ENCODE measurements at regions not wholly inside any gene's neighbourhood (a gene's known extent, or its start where the extent isn't known, plus 50 kb on each side); places are given as distances from the start of the nearest gene placed in this dataset.
"Not testable (repeated sequence)": the region's sequence is repeated elsewhere in the genome, so short reads cannot be mapped to it uniquely, and the experiment has no call there.

DNA sequence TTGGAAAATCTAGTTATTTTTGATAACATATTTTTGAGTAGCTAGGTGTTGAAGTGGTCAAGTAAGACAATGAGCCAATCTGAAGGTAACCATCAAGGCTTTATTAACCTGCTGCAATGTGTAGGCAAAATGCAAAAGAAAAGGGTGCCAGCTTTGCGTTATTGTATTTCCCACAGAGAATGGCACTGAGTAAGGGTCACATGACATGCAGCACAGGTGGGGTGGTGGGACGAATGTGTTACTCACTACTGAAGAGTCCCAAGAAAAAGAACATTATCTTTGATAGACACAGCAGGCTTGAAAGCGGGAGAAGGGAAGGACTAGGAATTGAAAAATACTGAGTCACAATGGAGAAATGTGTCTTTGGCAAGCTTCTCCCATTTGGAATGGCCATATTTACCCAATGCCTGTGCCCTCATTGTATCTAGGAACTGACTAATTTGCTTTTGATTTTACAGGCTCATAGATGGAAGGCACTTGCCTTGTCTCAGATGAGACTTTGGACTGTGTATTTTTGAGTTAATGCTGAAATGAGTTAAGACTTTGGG is 898.6 kb upstream of the POT1 start:
- Histone ChIP-seq H3K36me3 (no peaks in the 10 kb centered on the region), H3K4me1 (no peaks in the 10 kb centered on the region), H3K4me3 (no peak overlapping the region), H3K27ac (no peak overlapping the region), H3K27me3 (replicated peaks in 1 of 7) (no peaks in the 10 kb centered on the region), H3K9me3 (peaks cover 0 to 50% (median 32%) of the 10 kb centered on the region in 8 donors)
- WGBS, 5 donors = 78 to 89% (median 84%) methylated on average over 3 of the region's 3 CpGs
- TF ChIP-seq POLR2AphosphoS5 (IDR thresholded peaks at IDR 0.05) (no peak), POLR2A (IDR thresholded peaks at IDR 0.05) (no peak)
- DNase-seq = no peak
- intact Hi-C loops (cut with DNase I; ENCODE audit: low total_unique reads) = no loop called here

DNA sequence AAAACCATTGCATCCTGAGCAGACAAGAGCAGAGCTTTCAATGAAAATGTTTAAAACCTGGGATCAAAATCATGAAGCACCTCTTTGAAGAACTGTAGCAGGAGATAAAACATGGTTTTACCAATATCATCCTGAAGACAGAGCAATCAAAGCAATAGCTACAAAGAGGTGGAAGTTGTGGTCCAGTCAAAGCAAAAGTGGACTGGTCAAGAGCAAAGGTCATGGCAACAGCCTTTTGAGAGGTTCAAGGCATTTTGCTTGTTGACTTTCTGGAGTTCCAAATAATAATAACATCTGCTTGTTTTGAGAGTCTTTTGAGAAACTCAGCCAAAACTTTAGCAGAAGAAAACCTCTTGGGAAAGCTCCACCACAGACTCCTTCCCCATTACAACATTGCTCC is 893.9 kb upstream of the POT1 start:
- Histone ChIP-seq H3K9me3 (peaks cover 0 to 11% (median 3%) of the 10 kb centered on the region in 8 donors), H3K27me3 (replicated peaks in 1 of 7) (no peaks in the 10 kb centered on the region), H3K4me3 (no peak overlapping the region), H3K36me3 (no peaks in the 10 kb centered on the region), H3K27ac (no peak overlapping the region), H3K4me1 (no peaks in the 10 kb centered on the region)
- intact Hi-C loops (cut with DNase I; ENCODE audit: low total_unique reads) = no loop called here
- no peak for DNase-seq
- no peak for TF ChIP-seq POLR2A (IDR thresholded peaks at IDR 0.05)
- TF ChIP-seq, protein P1, sequence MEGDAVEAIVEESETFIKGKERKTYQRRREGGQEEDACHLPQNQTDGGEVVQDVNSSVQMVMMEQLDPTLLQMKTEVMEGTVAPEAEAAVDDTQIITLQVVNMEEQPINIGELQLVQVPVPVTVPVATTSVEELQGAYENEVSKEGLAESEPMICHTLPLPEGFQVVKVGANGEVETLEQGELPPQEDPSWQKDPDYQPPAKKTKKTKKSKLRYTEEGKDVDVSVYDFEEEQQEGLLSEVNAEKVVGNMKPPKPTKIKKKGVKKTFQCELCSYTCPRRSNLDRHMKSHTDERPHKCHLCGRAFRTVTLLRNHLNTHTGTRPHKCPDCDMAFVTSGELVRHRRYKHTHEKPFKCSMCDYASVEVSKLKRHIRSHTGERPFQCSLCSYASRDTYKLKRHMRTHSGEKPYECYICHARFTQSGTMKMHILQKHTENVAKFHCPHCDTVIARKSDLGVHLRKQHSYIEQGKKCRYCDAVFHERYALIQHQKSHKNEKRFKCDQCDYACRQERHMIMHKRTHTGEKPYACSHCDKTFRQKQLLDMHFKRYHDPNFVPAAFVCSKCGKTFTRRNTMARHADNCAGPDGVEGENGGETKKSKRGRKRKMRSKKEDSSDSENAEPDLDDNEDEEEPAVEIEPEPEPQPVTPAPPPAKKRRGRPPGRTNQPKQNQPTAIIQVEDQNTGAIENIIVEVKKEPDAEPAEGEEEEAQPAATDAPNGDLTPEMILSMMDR (IDR thresholded peaks at IDR 0.05 in 8 of 11, conservative IDR thresholded peaks at IDR 0.05 in 3 of 11) = no peak
- TF ChIP-seq POLR2AphosphoS5 (IDR thresholded peaks at IDR 0.05) = no peak

DNA sequence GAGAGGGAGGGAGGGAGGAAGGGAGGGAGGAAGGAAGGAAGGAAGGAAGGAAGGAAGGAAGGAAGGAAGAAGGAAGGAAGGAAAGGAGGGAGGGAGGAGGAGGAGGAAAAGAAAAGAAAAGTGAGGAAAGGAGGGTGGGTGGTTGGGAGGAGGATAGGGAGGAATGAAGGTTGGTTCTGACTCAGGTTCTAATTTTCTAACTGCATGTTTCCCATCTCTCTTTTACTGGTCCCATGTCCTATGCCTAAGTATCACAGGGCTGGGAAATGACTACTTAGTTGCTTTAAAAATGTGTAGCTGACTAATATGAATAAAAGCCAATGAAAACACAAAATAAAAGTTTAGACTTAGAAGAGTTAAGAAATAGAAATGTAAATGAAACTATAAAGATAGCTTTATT is 890.9 kb upstream of the POT1 start:
- intact Hi-C loops (cut with DNase I; ENCODE audit: low total_unique reads) = no loop called here
- Histone ChIP-seq H3K9me3 (peaks cover 0 to 3% (median 0%) of the 10 kb centered on the region in 8 donors), H3K4me3 (no peak overlapping the region), H3K27me3 (replicated peaks in 1 of 7) (no peaks in the 10 kb centered on the region), H3K27ac (no peak overlapping the region), H3K4me1 (no peaks in the 10 kb centered on the region), H3K36me3 (no peaks in the 10 kb centered on the region)
- no peak for TF ChIP-seq POLR2A (IDR thresholded peaks at IDR 0.05)
- TF ChIP-seq, protein P1 (IDR thresholded peaks at IDR 0.05 in 8 of 11, conservative IDR thresholded peaks at IDR 0.05 in 3 of 11) = no peak
- no peak for TF ChIP-seq POLR2AphosphoS5 (IDR thresholded peaks at IDR 0.05)
- DNase-seq = no peak

DNA sequence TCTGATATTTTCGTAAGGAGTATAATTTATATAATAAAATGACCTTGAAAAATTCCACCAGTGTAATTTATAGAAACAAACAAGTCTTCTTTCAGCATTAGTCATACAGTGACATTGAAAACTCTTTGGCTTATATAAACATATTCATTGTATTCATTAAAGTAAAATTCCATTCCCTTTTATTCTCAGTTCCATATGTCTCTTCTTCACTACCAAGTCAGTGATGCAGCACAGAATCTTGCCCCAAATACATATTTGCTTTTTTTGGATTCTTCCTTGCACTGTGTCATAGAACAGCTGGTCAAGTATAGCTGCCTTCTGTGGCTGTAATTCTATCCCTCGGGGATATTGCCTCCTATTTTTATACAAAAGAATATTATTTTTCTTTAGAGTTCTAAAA is 884.5 kb upstream of the POT1 start:
- H3K4me1 ChIP-seq = no peaks in the 10 kb centered on the region
- intact Hi-C loops (cut with DNase I; ENCODE audit: low total_unique reads) = no loop called here
- H3K9me3 ChIP-seq = peaks cover 0 to 3% (median 0%) of the 10 kb centered on the region in 8 donors
- no peaks in the 10 kb centered on the region for H3K36me3 ChIP-seq
- no peaks in the 10 kb centered on the region for H3K27me3 ChIP-seq (replicated peaks in 1 of 7)
- 41 to 71% (median 62%) methylated on average over 2 of the region's 2 CpGs for WGBS, 5 donors
- no peak overlapping the region for H3K27ac ChIP-seq
- TF ChIP-seq POLR2AphosphoS5 (IDR thresholded peaks at IDR 0.05) = no peak
- TF ChIP-seq, protein P1 (IDR thresholded peaks at IDR 0.05 in 8 of 11, conservative IDR thresholded peaks at IDR 0.05 in 3 of 11) = no peak
- TF ChIP-seq POLR2A (IDR thresholded peaks at IDR 0.05) = no peak
- H3K4me3 ChIP-seq = no peak overlapping the region
- no peak for DNase-seq

DNA sequence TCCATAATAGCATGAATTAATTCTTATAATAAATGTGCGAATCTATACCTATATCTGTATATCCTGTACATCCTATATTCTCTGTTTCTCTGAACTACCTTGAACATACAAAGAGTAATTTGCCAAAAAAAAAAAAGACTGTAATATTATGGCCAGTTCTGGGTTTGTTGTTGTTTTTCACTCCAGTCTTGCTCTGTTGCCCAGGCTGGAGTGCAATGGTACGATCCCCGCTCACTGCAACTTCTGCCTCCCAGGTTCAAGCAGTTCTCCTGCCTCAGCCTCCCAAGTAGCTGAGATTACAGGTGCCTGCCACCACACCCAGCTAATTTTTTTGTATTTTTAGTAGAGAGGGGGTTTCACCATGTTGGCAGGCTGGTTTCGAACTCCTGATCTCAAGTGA is 876.9 kb upstream of the POT1 start:
- WGBS, 5 donors = 87 to 96% (median 92%) methylated on average over 4 of the region's 4 CpGs
- H3K4me3 ChIP-seq; H3K36me3 ChIP-seq; H3K27me3 ChIP-seq (replicated peaks in 1 of 7); H3K27ac ChIP-seq; DNase-seq; intact Hi-C loops (cut with DNase I; ENCODE audit: low total_unique reads); H3K4me1 ChIP-seq: not testable (repeated sequence)
- peaks cover 0 to 17% (median 0%) of the 10 kb centered on the region in 8 donors for H3K9me3 ChIP-seq

Measured in spleen (tissue), 11 donors.